Kidney (tissue), 13 donors: ENCODE measurements at regions not wholly inside any gene's neighbourhood (a gene's known extent, or its start where the extent isn't known, plus 50 kb on each side); places are given as distances from the start of the nearest gene placed in this dataset.

ENCODE experiments used
- DNase-seq, 5 donors: peaks; one replicate each; pipeline ENCODE4 v3.0.0-alpha.2; 2013 to 2020
- FAIRE-seq: peaks from 2 replicates; lab custom pipeline; 2012; peaks lifted over from hg19 to GRCh38; lab: Jason Lieb, UNC
- H3K27ac ChIP-seq, 2 donors: one replicate each; pipeline ENCODE4 v1.7.0; 2013; ENCODE audit warnings: low read depth in 2 of 2, low read length in 2 of 2, inconsistent platforms in 1 of 2
- H3K27me3 ChIP-seq: one replicate; pipeline ENCODE4 v1.7.1; 2013; ENCODE audit warnings: low read length, inconsistent platforms; ENCODE audit not compliant: control insufficient read depth, insufficient read depth
- H3K36me3 ChIP-seq, 3 donors: one replicate each; pipeline versions ENCODE4 v1.7.0 to v1.7.1; 2013; ENCODE audit warnings: low read length in 3 of 3, control low read depth in 1 of 3, inconsistent platforms in 1 of 3; ENCODE audit not compliant: insufficient read depth in 3 of 3, control insufficient read depth in 2 of 3
- H3K4me1 ChIP-seq, 3 donors: one replicate each; pipeline versions ENCODE4 v1.7.0 to v1.7.1; 2013; ENCODE audit warnings: low read length in 3 of 3, inconsistent platforms in 1 of 3, low read depth in 1 of 3; ENCODE audit not compliant: control insufficient read depth in 2 of 3, insufficient read depth in 2 of 3
- H3K4me3 ChIP-seq, 3 donors: one replicate each; pipeline versions ENCODE4 v1.7.0 to v1.8.1; 2013; ENCODE audit warnings: low read length in 3 of 3, control low read depth in 1 of 3, inconsistent platforms in 1 of 3
- H3K9ac ChIP-seq, 3 donors: one replicate each; pipeline versions ENCODE4 v1.7.0 to v1.7.1; 2013; ENCODE audit warnings: low read length in 3 of 3, control low read depth in 1 of 3, inconsistent platforms in 1 of 3
- H3K9me3 ChIP-seq, 3 donors: one replicate each; pipeline versions ENCODE4 v1.7.0 to v1.7.1; 2013; ENCODE audit warnings: low read length in 3 of 3, control low read depth in 1 of 3, inconsistent platforms in 1 of 3; ENCODE audit not compliant: control insufficient read depth in 2 of 3, insufficient read depth in 1 of 3
- intact Hi-C: fragments of 100-400 bp; cut with DNase I; formaldehyde crosslinking; loops from one replicate; pipeline ENCODE4 v1.11.1; 2022
- TF ChIP-seq, protein P1 (sequence below): IDR thresholded peaks from 3 replicates; pipeline ENCODE4 v1.5.1; 2012; ENCODE audit warnings: mild to moderate bottlenecking, moderate library complexity, borderline replicate concordance; ENCODE audit not compliant: insufficient read depth; ENCODE audit errors: extremely low read depth
- donor health status: control.
- donor health status: control.
- donor health status: control.
- donor health status: control.
- donor health status: control.
- donor health status: DM: yes; HTN: yes; CAD: no.
- donor health status: Normal renal cell carcinoma (clear cell type).

DNA sequence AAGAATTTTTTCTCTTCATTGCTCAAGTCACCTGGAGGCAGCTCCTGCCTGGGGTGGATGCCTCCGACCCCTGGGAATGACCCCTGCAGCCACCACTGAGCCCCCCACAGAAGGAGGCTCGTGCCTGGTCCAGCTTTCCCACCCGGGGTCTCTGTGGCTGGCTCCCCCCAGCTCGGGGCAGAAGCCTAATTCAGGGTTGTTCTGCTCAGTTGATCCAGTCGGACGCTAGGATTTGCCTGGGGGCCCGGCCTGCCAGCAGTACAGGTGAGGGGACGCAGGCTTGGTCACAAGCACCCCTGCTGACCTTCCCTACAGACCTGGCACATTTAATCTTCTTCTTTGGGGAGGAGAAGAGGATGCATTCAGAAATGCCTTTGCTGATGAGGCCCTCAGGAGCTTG, 53.6 kb upstream of the POFUT2 start:
- H3K9ac ChIP-seq = no peak overlapping the region
- H3K27me3 ChIP-seq = no peaks in the 10 kb centered on the region
- no peak for DNase-seq
- H3K27ac ChIP-seq = no peak overlapping the region
- H3K4me3 ChIP-seq = no peak overlapping the region
- H3K4me1 ChIP-seq = no peaks in the 10 kb centered on the region
- TF ChIP-seq, protein P1, sequence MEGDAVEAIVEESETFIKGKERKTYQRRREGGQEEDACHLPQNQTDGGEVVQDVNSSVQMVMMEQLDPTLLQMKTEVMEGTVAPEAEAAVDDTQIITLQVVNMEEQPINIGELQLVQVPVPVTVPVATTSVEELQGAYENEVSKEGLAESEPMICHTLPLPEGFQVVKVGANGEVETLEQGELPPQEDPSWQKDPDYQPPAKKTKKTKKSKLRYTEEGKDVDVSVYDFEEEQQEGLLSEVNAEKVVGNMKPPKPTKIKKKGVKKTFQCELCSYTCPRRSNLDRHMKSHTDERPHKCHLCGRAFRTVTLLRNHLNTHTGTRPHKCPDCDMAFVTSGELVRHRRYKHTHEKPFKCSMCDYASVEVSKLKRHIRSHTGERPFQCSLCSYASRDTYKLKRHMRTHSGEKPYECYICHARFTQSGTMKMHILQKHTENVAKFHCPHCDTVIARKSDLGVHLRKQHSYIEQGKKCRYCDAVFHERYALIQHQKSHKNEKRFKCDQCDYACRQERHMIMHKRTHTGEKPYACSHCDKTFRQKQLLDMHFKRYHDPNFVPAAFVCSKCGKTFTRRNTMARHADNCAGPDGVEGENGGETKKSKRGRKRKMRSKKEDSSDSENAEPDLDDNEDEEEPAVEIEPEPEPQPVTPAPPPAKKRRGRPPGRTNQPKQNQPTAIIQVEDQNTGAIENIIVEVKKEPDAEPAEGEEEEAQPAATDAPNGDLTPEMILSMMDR = no peak
- intact Hi-C loops = no loop called here
- no peaks in the 10 kb centered on the region for H3K36me3 ChIP-seq
- FAIRE-seq = no peak
- H3K9me3 ChIP-seq = no peaks in the 10 kb centered on the region

DNA sequence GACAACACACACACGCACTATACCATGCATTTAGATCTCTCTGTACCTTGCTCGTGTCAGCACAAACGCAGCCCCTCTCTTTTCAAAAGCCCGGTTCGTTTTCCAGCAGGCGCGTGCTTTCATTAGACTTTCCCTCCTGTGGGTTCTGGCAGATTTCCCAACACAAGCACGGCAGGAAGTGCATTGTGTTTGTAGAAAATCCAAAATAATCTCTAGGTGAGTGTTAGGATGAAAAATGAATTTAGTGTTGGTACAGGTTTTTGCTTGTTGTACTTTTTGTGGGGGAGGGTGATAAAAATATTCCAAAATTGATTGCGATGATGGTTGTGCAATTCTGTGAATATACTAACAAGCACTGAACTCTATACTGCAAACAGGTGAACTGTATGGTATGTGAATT, 54.1 kb upstream of the POFUT2 start:
- H3K27me3 ChIP-seq = no peaks in the 10 kb centered on the region
- intact Hi-C loops = no loop called here
- no peak for DNase-seq

DNA sequence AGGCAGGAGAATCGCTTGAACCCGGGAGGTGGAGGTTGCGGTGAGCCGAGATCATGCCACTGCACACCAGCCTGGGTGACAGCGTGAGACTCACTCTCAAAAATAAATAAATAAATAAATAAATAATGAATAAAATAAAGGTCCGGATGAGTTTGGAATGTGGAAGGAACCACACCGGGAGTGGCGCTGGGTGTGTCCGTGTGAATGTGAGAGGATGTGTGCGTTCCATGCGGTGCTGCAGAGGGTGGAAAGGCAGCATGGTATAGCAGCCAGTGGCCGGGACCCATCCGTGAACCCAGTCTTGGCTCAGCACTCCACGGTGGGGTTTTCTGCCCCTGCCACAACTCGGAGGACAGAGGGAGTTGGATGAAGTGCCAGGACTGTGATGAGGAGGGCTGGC, 56.2 kb upstream of the POFUT2 start:
- no peak for FAIRE-seq
- no peaks in the 10 kb centered on the region for H3K36me3 ChIP-seq
- no peak overlapping the region for H3K27ac ChIP-seq
- intact Hi-C loops = no loop called here
- H3K9me3 ChIP-seq = no peaks in the 10 kb centered on the region
- no peak overlapping the region for H3K9ac ChIP-seq
- no peaks in the 10 kb centered on the region for H3K27me3 ChIP-seq
- TF ChIP-seq, protein P1 = no peak
- H3K4me3 ChIP-seq = no peak overlapping the region
- H3K4me1 ChIP-seq = peaks cover 0 to 7% (median 0%) of the 10 kb centered on the region in 3 donors
- DNase-seq = no peak

More for the DNA sequence above, 54.1 kb upstream of the POFUT2 start:
- Histone ChIP-seq H3K4me1 (no peaks in the 10 kb centered on the region), H3K9me3 (no peaks in the 10 kb centered on the region), H3K9ac (no peak overlapping the region), H3K36me3 (no peaks in the 10 kb centered on the region), H3K4me3 (no peak overlapping the region), H3K27ac (no peak overlapping the region)
- no peak for FAIRE-seq
- TF ChIP-seq, protein P1 = no peak

DNA sequence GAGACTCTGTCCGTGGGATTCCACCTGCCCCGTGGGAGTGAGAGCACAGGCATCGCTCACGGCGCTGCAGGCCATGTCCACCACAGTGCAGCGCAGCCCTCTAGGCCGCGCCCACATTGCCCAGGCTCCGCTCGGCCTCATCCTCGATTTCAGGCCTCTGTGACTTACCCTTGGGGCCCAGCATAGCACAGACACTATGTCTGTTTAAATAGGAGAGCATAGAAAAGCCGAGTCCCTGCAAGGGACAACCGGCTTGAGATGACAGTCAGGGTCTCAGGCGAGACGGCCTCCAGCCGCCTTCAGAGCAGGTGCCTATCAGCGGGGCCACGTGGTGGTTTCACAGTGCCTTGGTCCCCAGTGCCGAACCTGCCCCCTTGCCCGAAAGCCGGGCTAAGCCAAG, 56.9 kb upstream of the POFUT2 start:
- intact Hi-C loops = no loop called here
- Histone ChIP-seq H3K4me3 (no peak overlapping the region), H3K9ac (no peak overlapping the region), H3K4me1 (peaks cover 0 to 7% (median 0%) of the 10 kb centered on the region in 3 donors), H3K9me3 (no peaks in the 10 kb centered on the region), H3K27ac (no peak overlapping the region), H3K27me3 (no peaks in the 10 kb centered on the region), H3K36me3 (no peaks in the 10 kb centered on the region)
- FAIRE-seq = no peak
- TF ChIP-seq, protein P1 = no peak
- no peak for DNase-seq
